ENCODE measurements at regions not wholly inside any gene's neighbourhood (a gene's known extent, or its start where the extent isn't known, plus 50 kb on each side); places are given as distances from the start of the nearest gene placed in this dataset.

GRCh38 chr4:187183346-187183745, 459.7 kb upstream of the FAT1 start:
- TF ChIP-seq CTCF (IDR thresholded peaks at IDR 0.05) = no peak
- no peak for TF ChIP-seq POLR2A (IDR thresholded peaks at IDR 0.05)
- no peak for TF ChIP-seq EP300 (IDR thresholded peaks at IDR 0.05)
- no peak for TF ChIP-seq POLR2AphosphoS5 (IDR thresholded peaks at IDR 0.05)
